Peyer's patch (tissue), 4 donors: ENCODE measurements at regions not wholly inside any gene's neighbourhood (a gene's known extent, or its start where the extent isn't known, plus 50 kb on each side); places are given as distances from the start of the nearest gene placed in this dataset.

ENCODE experiments used
- POLR2A ChIP-seq, 2 donors: fragments of 450-650 bp; IDR thresholded peaks; one replicate each; pipeline ENCODE4 v1.5.1; 2017; ENCODE audit warnings: antibody characterized with exemption in 2 of 2, mild to moderate bottlenecking in 2 of 2, moderate library complexity in 2 of 2
- TF ChIP-seq, protein P1 (sequence below), 6 experiments: fragments of 450-650 bp in 4 of 6; fragments of 200-600 bp in 2 of 6; sonication (generic) in 1 of 6; IDR thresholded peaks; one replicate each; pipeline ENCODE4 v1.5.1; 2017 to 2019; ENCODE audit warnings: antibody characterized with exemption in 6 of 6, mild to moderate bottlenecking in 3 of 6, moderate library complexity in 1 of 6

DNA sequence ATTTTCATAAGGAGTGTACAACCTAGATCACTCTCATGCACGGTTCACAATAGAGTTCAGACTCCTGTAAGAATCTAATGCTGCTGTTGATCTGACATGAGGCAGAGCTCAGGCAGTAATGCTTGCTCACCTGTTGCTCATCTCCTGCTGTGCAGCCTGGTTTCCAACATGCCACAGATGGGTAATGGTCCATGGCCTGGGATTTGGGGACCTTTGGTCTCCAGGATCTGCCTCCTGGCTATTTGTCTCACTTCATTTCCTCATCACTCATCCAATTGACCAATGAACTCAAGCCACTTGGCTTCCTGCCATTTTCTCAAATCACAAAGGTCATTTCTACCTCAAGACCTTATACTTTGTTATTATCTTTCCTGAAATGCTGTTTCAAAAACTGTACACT lies 786.1 kb downstream of the ANKRD7 start:
- TF ChIP-seq, protein P1, sequence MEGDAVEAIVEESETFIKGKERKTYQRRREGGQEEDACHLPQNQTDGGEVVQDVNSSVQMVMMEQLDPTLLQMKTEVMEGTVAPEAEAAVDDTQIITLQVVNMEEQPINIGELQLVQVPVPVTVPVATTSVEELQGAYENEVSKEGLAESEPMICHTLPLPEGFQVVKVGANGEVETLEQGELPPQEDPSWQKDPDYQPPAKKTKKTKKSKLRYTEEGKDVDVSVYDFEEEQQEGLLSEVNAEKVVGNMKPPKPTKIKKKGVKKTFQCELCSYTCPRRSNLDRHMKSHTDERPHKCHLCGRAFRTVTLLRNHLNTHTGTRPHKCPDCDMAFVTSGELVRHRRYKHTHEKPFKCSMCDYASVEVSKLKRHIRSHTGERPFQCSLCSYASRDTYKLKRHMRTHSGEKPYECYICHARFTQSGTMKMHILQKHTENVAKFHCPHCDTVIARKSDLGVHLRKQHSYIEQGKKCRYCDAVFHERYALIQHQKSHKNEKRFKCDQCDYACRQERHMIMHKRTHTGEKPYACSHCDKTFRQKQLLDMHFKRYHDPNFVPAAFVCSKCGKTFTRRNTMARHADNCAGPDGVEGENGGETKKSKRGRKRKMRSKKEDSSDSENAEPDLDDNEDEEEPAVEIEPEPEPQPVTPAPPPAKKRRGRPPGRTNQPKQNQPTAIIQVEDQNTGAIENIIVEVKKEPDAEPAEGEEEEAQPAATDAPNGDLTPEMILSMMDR (IDR thresholded peaks at IDR 0.05): no peak
- no peak for TF ChIP-seq POLR2A (IDR thresholded peaks at IDR 0.05)
